ENCODE measurements at regions not wholly inside any gene's neighbourhood (a gene's known extent, or its start where the extent isn't known, plus 50 kb on each side); places are given as distances from the start of the nearest gene placed in this dataset.

DNA sequence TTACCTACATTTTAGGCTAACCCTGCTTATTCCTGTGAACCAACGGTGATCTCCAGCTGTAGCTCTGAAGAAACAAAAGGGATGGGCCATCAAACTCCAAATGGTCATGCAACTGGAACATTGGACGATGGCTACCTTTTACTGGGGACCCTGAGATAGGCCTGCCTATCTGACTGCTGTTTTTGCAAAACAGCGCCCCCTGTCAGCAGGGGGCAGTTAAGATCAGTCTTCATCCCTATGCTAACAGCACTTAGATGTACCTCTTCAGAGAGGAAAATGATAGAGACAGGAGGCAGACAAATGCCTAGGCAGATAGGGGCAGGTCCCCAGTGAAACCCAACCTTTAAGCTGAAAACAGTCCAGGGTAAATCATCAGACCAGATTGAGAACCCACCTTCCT lies 1085.4 kb upstream of the SORCS1 start:
- intact Hi-C loops (cut with micrococcal nuclease), result no loop called here
- no peaks in the 10 kb centered on the region for H3K27me3 Mint-ChIP-seq
- Histone ChIP-seq H3K4me1 (ENCODE audit: insufficient read depth, low read length) (no peaks in the 10 kb centered on the region), H3K36me3 (ENCODE audit: insufficient read depth, low read length) (no peaks in the 10 kb centered on the region), H3K4me3 (ENCODE audit: low read length in 2 of 2) (no peak overlapping the region), H3K27me3 (ENCODE audit: insufficient read depth, low read length) (no peaks in the 10 kb centered on the region), H3K27ac (ENCODE audit: low read depth, low read length) (no peak overlapping the region), H3K9me3 (ENCODE audit: control insufficient read depth in 1 of 2, low read length in 2 of 2) (no peaks in the 10 kb centered on the region)
- H3K9me3 Mint-ChIP-seq, result peaks cover 0 to 27% (median 12%) of the 10 kb centered on the region in 8 donors
- ChIA-PET CTCF (ENCODE audit: partially characterized antibody) (no interaction called here), POLR2A (ENCODE audit: partially characterized antibody) (no interaction called here)
- H3K27ac Mint-ChIP-seq, result no peak overlapping the region
- no peaks in the 10 kb centered on the region for H3K4me1 Mint-ChIP-seq
- H3K4me3 Mint-ChIP-seq, result no peak overlapping the region
- no peaks in the 10 kb centered on the region for H3K36me3 Mint-ChIP-seq
- DNase-seq, result no peak

DNA sequence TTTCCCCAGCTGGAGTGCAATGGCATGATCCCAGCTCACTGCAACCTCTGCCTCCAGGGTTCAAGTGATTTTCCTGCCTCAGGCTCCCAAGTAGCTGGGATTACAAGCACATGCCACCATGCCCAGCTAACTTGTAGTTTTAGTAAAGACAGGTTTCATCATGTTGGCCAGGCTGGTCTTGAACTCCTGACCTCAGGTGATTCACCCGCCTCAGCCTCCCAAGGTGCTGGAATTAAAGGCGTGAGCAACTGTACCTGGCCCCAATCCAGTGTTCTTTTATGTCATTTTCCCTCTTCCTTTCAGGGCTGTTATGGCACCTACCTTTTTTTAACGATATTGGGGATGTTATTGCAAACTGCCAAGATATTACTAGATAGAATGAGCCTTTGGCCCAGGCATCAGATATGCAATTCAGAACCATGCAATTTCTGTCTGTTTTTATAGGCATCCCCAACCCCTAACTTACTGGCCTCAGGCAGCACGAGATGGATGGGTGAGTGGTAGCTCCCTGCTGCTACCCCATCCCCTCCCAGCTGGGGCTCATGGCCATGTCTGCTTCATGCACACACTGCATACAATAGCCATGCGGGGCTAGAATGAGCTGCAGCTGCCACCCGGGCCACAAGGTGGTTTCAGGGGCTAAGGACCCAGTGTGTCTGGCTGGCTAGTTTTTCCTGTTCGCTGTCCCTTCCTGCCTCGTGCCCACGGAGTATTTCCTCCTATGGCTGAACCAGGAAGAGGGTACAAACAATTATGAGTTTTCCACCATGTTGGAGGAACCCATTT lies 1080.1 kb upstream of the SORCS1 start:
- Histone ChIP-seq H3K4me3 (ENCODE audit: low read length in 2 of 2) (no peak overlapping the region), H3K27me3 (ENCODE audit: insufficient read depth, low read length) (no peaks in the 10 kb centered on the region), H3K27ac (ENCODE audit: low read depth, low read length) (no peak overlapping the region), H3K36me3 (ENCODE audit: insufficient read depth, low read length) (no peaks in the 10 kb centered on the region), H3K4me1 (ENCODE audit: insufficient read depth, low read length) (no peaks in the 10 kb centered on the region), H3K9me3 (ENCODE audit: control insufficient read depth in 1 of 2, low read length in 2 of 2) (peaks cover 0 to 6% of the 10 kb centered on the region in 2 donors)
- Mint-ChIP-seq H3K27ac (no peak overlapping the region), H3K4me1 (no peaks in the 10 kb centered on the region), H3K9me3 (peaks cover 6 to 36% (median 17%) of the 10 kb centered on the region in 8 donors), H3K36me3 (no peaks in the 10 kb centered on the region), H3K4me3 (no peak overlapping the region), H3K27me3 (no peaks in the 10 kb centered on the region)
- ChIA-PET CTCF (ENCODE audit: partially characterized antibody) (no interaction called here), POLR2A (ENCODE audit: partially characterized antibody) (no interaction called here)
- intact Hi-C loops (cut with micrococcal nuclease), result no loop called here
- no peak for DNase-seq

DNA sequence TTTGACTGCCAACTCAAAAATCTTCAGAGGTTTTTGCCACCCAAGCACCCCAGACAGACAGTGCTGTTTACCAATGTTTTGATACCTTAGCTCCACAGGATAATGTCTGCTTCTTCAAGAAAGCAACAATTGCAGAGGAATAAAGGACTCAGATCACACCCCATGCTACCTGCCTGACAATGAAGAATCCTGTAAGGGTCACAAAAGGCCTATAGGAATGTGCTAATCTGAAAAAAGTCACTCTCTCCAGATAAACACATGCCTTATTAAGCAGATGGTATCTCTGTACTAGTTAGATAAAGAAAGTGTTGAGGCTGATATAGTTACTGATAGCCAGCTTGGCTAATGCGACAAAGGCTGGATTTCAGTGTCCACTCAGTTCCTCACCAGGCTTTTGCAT lies 1076.7 kb upstream of the SORCS1 start:
- Histone ChIP-seq H3K4me1 (ENCODE audit: insufficient read depth, low read length) (no peaks in the 10 kb centered on the region), H3K9me3 (ENCODE audit: control insufficient read depth in 1 of 2, low read length in 2 of 2) (peaks cover 0 to 6% of the 10 kb centered on the region in 2 donors), H3K36me3 (ENCODE audit: insufficient read depth, low read length) (no peaks in the 10 kb centered on the region), H3K4me3 (ENCODE audit: low read length in 2 of 2) (no peak overlapping the region), H3K27me3 (ENCODE audit: insufficient read depth, low read length) (no peaks in the 10 kb centered on the region), H3K27ac (ENCODE audit: low read depth, low read length) (no peak overlapping the region)
- DNase-seq, result no peak
- H3K9me3 Mint-ChIP-seq, result peaks cover 6 to 29% (median 15%) of the 10 kb centered on the region in 8 donors
- H3K4me3 Mint-ChIP-seq, result no peak overlapping the region
- H3K27ac Mint-ChIP-seq, result no peak overlapping the region
- intact Hi-C loops (cut with micrococcal nuclease), result no loop called here
- POLR2A ChIA-PET (ENCODE audit: partially characterized antibody), result no interaction called here
- CTCF ChIA-PET (ENCODE audit: partially characterized antibody), result no interaction called here
- no peaks in the 10 kb centered on the region for H3K36me3 Mint-ChIP-seq
- no peaks in the 10 kb centered on the region for H3K4me1 Mint-ChIP-seq
- H3K27me3 Mint-ChIP-seq, result no peaks in the 10 kb centered on the region

DNA sequence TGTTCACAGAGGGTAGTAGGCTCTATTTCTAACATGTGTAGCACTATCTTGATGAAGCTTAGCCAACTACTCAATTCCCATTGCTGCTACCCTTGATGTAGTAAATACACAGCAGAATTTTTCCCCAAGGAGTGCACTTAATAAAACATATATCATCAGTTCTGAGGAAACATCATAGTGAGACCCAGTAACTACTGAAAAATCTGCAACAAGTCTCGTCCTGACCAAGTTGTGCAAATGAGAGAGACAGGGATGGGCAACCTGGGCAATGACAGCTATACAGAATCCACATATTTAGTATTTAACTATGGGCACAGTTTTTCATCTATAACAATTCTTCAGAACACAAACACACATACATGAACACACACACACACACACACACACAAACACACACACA lies 1073.8 kb upstream of the SORCS1 start:
- Mint-ChIP-seq H3K9me3 (peaks cover 4 to 19% (median 8%) of the 10 kb centered on the region in 8 donors), H3K4me1 (no peaks in the 10 kb centered on the region), H3K27me3 (no peaks in the 10 kb centered on the region), H3K27ac (no peak overlapping the region), H3K4me3 (no peak overlapping the region), H3K36me3 (no peaks in the 10 kb centered on the region)
- CTCF ChIA-PET (ENCODE audit: partially characterized antibody), result no interaction called here
- Histone ChIP-seq H3K27me3 (ENCODE audit: insufficient read depth, low read length) (no peaks in the 10 kb centered on the region), H3K36me3 (ENCODE audit: insufficient read depth, low read length) (no peaks in the 10 kb centered on the region), H3K9me3 (ENCODE audit: control insufficient read depth in 1 of 2, low read length in 2 of 2) (peaks cover 0 to 2% of the 10 kb centered on the region in 2 donors), H3K4me3 (ENCODE audit: low read length in 2 of 2) (no peak overlapping the region), H3K4me1 (ENCODE audit: insufficient read depth, low read length) (no peaks in the 10 kb centered on the region), H3K27ac (ENCODE audit: low read depth, low read length) (no peak overlapping the region)
- POLR2A ChIA-PET (ENCODE audit: partially characterized antibody), result no interaction called here
- no peak for DNase-seq
- intact Hi-C loops (cut with micrococcal nuclease), result no loop called here

DNA sequence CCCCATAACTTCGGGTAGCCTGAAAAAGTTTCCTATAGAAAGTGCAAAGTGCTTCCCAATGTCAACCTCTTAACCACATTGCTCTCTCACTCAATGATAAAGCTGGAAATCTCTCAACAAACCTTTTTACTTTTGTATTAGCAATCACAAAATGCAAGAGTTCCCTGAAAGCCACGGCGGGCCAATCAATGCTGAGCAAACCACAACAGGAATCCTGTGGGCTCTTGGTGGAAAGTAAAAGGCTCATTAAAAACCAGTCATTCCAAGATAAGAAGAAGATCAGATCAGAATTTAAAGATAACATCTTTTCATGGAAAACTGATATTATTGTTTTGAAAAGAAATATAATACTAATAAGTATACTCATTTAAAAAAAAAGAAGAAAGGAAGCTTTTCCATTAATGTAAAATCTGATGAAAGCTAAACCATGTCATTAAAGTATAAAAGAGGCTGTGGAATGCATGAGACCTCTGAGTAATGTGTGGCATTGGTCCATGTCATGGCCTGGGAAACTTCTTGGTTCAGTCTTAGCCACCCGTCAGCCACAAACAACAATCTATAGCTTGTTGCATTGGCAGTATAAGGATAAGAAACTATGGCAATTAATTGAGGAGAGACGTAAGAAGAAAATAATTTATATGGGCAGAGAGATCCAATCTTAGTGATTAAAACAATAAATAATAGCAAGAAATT lies 1066.1 kb upstream of the SORCS1 start:
- peaks cover 0 to 15% (median 9%) of the 10 kb centered on the region in 8 donors for H3K9me3 Mint-ChIP-seq
- no peak overlapping the region for H3K27ac ChIP-seq (ENCODE audit: low read depth, low read length)
- intact Hi-C loops (cut with micrococcal nuclease), result no loop called here
- H3K27me3 ChIP-seq (ENCODE audit: insufficient read depth, low read length), result no peaks in the 10 kb centered on the region
- H3K4me1 ChIP-seq (ENCODE audit: insufficient read depth, low read length), result no peaks in the 10 kb centered on the region
- ChIA-PET POLR2A (ENCODE audit: partially characterized antibody) (no interaction called here), CTCF (ENCODE audit: partially characterized antibody) (no interaction called here)
- H3K4me3 ChIP-seq (ENCODE audit: low read length in 2 of 2), result no peak overlapping the region
- H3K36me3 ChIP-seq (ENCODE audit: insufficient read depth, low read length), result no peaks in the 10 kb centered on the region
- H3K27me3 Mint-ChIP-seq, result no peaks in the 10 kb centered on the region
- H3K4me3 Mint-ChIP-seq, result no peak overlapping the region
- no peak overlapping the region for H3K27ac Mint-ChIP-seq
- H3K36me3 Mint-ChIP-seq, result no peaks in the 10 kb centered on the region
- peaks cover 0 to 5% of the 10 kb centered on the region in 2 donors for H3K9me3 ChIP-seq (ENCODE audit: control insufficient read depth in 1 of 2, low read length in 2 of 2)
- no peaks in the 10 kb centered on the region for H3K4me1 Mint-ChIP-seq
- DNase-seq, result no peak

DNA sequence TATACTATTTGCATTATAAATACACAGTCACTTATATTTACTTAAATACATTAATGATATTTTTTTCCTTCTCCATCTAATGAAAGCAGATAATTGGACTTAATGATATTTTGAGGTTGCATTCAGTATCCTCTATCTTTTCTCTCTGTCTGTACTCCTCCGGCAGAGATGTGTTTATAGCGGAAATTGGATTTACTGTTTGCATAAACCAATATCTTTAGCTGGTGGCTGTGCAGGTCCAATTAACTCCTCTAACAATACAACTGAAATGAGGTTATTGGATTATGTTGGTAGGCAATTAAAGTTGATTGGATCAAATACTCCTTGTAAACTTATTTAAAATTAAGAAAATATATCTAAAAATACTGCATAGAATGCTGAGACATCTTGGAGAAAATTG lies 1044.2 kb upstream of the SORCS1 start:
- Histone ChIP-seq H3K27ac (ENCODE audit: low read depth, low read length) (no peak overlapping the region), H3K4me3 (ENCODE audit: low read length in 2 of 2) (no peak overlapping the region), H3K9me3 (ENCODE audit: control insufficient read depth in 1 of 2, low read length in 2 of 2) (no peaks in the 10 kb centered on the region), H3K36me3 (ENCODE audit: insufficient read depth, low read length) (no peaks in the 10 kb centered on the region), H3K27me3 (ENCODE audit: insufficient read depth, low read length) (no peaks in the 10 kb centered on the region), H3K4me1 (ENCODE audit: insufficient read depth, low read length) (no peaks in the 10 kb centered on the region)
- Mint-ChIP-seq H3K4me3 (no peak overlapping the region), H3K36me3 (no peaks in the 10 kb centered on the region), H3K27ac (no peak overlapping the region), H3K4me1 (no peaks in the 10 kb centered on the region), H3K27me3 (no peaks in the 10 kb centered on the region), H3K9me3 (peaks cover 0 to 20% (median 13%) of the 10 kb centered on the region in 8 donors)
- DNase-seq, result no peak
- intact Hi-C loops (cut with micrococcal nuclease), result no loop called here
- CTCF ChIA-PET (ENCODE audit: partially characterized antibody), result no interaction called here
- POLR2A ChIA-PET (ENCODE audit: partially characterized antibody), result no interaction called here

DNA sequence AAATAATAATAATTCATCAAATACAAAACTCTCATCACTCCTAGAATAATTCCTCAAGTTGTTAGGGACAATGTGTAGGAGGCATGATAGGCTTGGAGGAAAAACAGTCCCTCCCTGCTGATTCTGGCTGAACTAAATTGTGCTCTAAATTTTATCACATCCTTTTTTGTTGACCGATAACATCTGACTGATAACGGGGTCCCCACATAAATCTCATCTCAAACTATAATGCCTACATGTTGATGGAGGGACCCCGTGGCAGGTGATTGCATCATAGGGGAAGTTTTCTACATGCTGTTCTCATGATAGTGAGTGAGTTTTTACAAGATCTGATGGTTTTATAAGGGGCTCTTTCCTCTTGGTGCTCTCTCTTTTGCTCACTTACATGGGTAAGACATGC lies 1043.5 kb upstream of the SORCS1 start:
- no peaks in the 10 kb centered on the region for H3K9me3 ChIP-seq (ENCODE audit: control insufficient read depth in 1 of 2, low read length in 2 of 2)
- intact Hi-C loops (cut with micrococcal nuclease), result no loop called here
- no peak for DNase-seq
- Mint-ChIP-seq H3K4me3 (no peak overlapping the region), H3K4me1 (no peaks in the 10 kb centered on the region), H3K27ac (no peak overlapping the region), H3K36me3 (no peaks in the 10 kb centered on the region), H3K27me3 (no peaks in the 10 kb centered on the region), H3K9me3 (peaks cover 0 to 18% (median 10%) of the 10 kb centered on the region in 8 donors)
- no peak overlapping the region for H3K27ac ChIP-seq (ENCODE audit: low read depth, low read length)
- no peak overlapping the region for H3K4me3 ChIP-seq (ENCODE audit: low read length in 2 of 2)
- POLR2A ChIA-PET (ENCODE audit: partially characterized antibody), result no interaction called here
- no peaks in the 10 kb centered on the region for H3K36me3 ChIP-seq (ENCODE audit: insufficient read depth, low read length)
- no peaks in the 10 kb centered on the region for H3K27me3 ChIP-seq (ENCODE audit: insufficient read depth, low read length)
- no peaks in the 10 kb centered on the region for H3K4me1 ChIP-seq (ENCODE audit: insufficient read depth, low read length)
- CTCF ChIA-PET (ENCODE audit: partially characterized antibody), result no interaction called here
